GM19463 (cell line): ENCODE measurements at regions not wholly inside any gene's neighbourhood (a gene's known extent, or its start where the extent isn't known, plus 50 kb on each side); places are given as distances from the start of the nearest gene placed in this dataset.

ENCODE experiments used
- ATAC-seq: cut with Tn5 transposase; IDR thresholded peaks from one replicate; pipeline ENCODE4 v1.9.1; 2021; ENCODE audit warnings: mild to moderate bottlenecking, moderate library complexity; ENCODE audit not compliant: unreplicated experiment

DNA sequence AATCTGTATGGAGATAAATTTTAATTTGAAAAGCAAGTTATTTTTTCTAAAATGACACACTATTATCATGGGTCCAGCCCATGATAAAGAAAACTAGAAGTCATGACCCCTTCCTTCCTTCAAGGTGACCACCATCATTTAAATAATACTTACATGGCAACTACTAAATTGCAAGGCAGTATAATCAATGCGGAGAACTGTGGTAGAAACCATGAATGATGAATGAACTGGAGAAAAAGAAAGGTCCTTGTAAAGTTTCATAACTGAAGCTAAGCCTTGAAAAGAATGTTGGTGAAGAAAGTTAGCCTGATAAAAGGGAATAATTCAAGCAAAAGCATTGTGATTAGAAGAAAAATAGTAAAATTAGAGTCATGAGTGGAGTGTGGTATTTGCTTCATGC is 222.9 kb upstream of the TBC1D5 start:
- no peak for ATAC-seq

DNA sequence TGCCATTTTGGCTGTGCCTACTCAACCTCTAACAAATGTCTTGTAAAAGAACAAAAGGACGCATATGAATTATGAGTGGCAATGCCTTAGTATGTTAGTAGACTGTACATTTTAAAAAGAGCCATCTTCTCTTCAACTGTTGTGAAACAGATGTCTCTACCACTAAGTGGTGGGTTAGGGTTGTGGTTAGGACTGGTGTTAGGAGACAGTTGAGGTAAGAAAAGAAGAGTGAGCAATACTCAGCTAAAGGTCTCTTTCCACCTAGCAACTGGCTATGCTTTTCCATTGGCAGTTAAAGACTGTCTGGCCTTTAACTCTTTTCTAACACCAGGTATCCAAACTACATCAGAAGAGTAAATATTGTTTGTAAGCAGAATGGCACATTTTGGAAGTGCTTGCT is 221.7 kb upstream of the TBC1D5 start:
- no peak for ATAC-seq

DNA sequence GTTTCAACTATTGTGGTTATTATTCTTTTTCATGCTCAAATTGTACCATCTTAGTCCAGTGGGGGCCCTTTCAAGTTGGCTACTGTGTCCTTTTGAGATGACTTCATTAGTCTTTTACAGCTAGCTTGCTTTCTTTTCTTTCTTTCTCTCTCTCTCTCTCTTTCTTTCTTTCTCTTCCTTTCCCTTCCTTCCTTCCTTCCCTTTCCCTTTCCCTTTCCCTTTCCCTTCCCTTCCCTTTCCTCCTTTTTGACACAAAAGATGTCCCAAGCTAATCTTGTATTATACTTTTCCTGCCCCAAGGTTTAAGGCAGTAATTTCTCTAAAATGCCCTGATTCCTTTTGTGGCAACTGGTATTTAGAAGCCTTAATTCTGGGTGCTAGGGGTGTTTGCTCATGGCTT is 213.0 kb upstream of the TBC1D5 start:
- ATAC-seq = no peak

DNA sequence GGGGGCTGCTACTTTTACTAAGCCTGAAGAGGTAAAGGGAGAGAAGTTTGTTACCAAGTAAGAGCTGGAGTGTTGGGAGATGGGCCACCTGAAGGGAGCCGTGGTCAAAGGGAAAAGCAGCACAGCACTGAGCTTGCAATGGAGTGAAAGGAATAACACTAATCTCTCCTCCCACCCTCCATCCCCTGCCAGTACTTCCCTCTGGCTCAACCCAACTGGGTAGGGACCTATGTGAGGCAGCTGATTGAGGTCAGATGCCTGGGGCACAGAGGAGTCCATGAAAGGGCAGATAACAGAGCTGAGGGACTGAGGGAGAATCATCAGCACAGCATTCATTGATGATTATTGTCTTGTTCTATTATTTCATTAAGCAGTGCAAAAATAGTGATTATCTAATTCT is 212.4 kb upstream of the TBC1D5 start:
- ATAC-seq = no peak

DNA sequence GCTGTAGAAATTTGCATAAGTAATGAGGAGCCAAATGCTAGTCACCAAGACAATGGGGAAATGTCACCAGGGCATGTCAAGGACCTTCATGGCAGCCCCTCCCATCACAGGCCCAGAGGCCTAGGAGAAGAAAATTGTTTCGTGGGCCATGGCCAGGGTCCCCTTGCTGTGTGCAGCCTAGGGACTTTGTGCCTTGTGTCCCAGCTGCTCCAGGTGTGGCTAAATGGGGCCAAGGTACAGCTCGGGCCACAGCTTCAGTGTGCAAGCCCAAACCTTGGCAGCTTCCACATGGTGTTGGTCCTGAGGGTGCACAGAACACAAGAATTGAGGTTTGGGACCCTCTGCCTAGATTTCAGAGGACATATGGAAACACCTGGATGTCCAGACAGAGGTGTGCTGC is 208.8 kb upstream of the TBC1D5 start:
- no peak for ATAC-seq

DNA sequence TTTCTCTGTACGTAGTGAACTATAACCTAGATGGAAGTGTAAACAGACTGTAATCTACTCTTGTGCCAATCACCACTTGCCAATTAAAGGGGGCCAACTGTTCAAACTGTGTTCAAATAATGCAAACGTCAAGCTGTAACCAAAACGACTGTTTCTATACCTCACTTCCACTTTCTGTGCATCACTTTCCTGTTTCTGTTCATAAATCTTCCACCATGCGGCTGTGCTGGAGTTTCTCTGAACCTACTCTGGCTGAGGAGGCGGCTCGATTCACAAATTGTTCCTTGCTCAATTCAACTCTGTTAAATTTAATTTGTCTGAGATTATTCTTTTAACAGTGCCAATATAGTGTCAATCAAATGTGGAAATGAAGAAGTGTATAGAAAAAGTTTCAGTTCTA is 206.7 kb upstream of the TBC1D5 start:
- no peak for ATAC-seq

DNA sequence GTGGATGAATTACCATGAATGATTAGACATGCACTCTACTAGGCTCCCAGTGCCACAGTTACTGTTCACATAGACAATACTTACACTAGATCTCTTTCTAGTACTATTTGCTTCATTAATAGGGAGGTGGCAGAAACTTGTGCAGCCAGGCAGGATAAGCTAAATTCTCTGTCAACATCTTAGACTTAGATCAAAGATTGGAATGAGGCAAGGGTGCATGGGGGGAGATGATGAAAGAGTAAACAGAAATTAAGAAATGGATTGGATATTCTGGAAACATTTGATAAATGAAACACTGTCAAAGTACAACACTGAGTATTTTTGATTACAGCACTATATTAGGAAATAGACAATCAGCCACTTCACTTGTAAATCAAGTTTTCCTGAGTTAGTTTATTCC is 205.4 kb upstream of the TBC1D5 start:
- no peak for ATAC-seq

DNA sequence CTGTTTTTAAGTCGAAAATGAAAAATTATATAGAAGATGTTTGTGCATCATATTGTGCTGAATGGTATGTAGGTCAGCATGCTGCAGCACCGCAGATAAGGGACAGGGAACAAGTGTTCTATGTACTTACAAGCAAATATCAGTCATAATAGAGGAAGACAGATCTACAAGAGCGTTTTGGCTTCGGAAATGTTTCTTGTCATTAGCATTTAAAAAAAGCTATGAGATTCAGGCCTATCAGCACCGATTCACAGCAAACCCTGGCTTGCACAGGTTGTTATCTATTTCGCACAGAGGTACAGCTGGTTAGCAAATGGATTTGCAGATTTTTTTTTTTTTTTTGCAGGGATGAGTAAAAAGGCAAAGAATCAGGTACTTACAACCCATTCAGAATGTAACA is 204.2 kb upstream of the TBC1D5 start:
- ATAC-seq = no peak

DNA sequence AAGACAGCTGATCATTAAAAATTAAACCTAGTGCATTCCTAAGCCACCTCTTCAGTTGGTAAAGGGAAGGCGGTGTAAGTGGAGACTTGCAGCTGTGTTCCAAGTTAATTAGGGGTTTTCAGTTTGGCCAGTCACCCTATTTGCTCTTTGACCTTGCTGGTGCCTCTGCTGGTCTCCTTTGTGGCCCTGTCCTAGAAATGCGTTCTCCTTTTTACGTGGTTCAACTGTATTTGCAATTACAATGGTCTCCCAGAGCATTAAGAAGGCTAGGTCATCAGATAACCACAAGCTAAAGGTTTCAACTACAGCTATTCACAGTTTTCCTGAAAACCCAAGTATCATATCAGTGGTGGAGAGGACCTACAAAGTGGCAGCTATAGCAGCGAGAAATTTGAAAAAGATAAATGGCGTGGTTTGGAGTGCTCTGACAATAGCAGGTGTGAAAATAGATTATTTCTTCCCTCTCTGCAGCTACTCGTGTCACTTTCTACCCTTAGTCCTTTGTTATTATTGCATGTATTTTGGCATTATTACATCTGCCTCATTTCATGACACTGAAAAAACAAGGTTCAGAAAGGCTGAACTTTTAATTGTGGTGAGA is 203.5 kb upstream of the TBC1D5 start:
- no peak for ATAC-seq

DNA sequence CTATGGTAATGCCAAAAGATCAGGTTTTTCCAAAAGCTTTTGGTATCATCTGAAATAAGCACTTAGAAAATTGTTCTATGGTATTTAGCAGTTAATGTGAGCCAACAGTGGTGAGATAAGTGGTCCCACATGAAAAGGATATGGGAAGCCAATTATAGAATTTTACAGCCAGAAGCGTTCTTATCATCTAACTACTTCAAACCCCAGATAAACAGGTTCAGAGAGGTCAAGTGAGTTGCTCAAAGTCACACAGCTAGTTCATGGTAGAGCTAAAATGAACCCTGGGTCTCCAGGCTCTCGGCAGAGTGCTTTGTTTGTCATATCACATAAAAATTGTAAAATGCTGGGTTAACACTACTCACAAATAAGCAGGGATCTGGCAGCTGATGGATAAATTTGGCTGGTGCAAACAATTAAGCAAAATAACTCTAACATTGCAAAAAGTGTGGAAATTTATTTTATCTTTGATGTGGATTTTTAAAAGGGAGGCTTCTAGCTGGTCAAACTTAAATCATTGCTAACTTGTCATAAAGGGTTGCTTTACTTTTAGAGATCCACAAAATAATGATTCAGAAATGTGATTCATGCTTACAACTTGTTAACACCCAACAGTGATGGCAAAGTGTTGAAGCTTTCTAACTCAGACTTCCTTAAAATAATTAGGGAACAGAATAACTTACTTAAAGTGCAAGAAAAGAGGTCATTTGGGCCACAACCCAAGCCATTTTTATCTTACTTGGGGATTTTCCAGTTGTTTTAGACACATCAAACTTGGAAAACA is 202.8 kb upstream of the TBC1D5 start:
- no peak for ATAC-seq

DNA sequence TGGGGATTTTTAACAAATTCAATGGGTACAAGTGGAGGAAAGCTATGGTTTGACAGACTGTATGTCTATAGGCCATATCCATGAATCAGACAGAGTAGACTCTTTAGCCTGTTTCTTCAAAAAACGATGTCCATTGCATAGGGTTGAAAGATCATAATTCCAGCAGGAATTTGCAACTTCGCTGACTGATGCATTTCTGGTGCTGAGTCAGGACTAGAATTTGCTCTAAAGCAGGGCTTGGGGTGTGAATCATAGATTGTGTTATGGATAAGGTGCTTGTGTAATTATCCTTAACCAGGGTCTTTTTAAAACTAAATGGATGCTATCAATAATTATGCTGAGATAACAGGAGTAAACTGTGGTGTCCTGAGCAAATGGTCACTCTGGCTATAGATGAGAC is 200.4 kb upstream of the TBC1D5 start:
- no peak for ATAC-seq

DNA sequence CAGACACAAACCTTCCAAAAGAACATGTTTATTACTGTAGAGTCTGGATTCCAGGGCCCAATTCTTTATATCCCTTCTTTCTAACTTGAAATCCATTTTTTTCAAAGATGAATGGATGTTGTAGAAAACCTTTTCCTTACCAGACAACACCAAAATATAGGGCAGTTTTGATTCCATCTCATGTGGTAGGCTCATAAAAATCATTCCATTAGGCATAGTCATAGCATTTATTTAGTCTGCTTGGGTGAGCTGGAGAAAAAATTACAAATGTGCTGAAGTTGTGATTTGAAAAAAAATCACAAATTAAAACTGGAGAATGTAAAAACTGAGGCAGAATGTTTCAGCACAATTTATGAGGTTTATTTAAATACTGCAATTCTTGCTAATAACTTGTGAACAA is 199.3 kb upstream of the TBC1D5 start:
- ATAC-seq = no peak

DNA sequence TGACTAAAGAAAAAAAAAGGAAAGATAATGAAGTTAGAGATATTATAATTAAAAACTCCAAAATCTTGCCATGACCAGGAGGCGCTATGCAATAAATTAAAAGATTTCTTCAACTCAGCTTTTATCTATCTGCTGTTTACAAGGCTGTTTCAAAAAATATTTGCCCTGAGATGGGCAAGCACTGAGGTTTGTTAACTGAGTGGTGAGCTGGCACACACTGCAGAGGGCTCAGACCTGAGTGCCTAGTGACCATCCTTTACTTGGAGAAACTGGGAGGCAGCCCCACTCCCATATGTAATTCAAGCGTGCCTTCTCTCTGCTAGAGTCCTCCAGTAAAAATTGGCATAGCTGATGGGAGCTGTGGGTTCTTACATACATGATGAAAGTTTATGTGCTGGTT is 198.7 kb upstream of the TBC1D5 start:
- no peak for ATAC-seq

DNA sequence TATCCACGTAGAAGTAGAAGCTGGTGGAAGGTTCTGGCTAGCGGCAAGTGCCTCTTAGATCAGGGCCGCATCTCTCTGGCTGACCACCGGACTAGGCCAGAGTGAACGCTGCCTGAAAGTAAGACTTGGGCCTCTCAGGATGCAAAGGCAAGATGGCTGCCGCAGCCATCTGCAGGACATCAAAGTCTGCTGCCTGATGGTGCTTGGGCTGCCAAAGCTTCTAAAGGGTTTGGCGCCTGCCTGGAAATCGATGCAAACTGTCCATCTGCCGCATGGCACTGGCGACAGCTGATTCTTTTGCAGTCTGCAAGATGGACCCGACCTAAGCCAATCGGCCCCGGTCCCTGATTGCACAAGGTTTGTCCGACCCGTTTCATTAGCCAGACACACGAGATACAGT is 196.7 kb upstream of the TBC1D5 start:
- no peak for ATAC-seq

DNA sequence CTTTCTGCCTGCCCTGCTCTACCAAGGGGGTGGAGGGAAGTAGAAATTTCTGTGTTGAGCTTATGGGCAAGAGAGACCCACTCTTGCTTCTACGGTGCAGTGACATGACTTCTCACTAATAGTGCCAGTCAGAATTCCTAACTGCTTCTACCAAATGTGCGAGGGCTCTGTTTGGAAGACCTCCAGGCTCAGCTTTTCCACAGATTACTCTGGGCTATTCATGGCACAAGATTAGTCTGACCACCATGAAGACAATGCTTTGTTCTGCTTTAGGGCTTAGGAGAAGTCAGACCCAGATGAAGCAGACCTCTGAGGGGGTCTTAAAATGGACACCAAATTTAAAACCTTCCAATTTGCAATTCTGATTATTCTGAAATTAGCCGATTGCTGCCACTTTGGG is 195.9 kb upstream of the TBC1D5 start:
- ATAC-seq = no peak

DNA sequence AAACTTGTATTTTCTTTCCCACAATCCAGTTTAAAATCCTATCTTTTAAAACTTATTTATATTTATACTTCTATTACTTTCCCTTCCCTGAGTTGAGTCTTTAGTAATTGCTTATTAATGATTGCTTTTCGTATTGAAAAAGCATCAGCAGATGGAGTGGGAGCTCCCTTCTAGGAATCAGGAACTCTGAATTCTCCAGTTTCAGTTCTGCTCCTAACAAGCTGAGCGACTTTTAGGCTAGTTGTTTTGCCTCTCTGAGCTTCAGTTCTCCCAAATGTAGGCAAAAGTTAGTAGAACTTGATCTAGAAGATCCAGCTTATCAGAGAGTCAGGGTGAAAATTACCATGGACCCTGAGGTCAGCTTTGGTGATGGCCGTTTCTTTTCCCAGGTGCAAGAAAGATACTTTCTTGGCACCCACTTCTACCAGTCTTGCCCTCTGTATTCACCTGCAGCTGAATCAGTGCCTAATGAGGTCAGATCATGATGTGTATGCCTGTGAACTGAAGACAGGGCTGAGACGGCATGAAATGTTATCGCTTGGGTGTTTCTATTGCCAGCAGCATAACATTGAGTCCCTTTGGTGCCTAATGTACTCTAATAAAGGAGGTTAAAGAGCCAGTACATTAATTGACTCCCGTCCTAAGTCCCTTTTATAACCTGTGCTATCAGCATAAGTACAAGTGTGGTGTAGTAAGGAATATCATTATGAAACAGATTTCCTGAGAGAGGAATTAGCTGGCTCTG is 194.5 kb upstream of the TBC1D5 start:
- no peak for ATAC-seq

DNA sequence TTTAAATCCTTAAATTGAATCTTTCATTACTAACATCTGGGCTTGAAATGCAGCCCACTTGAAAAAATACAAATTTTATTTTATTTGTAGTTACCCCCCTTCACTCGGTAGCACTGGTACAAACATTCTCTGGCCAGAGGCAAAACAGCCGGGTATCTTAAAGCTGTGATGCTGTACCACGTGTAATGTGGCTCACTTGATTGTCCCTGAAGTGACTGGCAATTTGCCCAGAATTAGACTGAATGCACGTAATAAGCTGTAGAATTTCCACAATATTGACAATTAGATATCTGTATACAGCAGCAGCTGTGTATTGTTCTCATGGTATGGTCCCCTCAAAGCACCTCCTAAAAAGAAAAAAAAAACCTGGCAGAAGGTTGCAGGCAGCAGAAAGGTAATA is 192.8 kb upstream of the TBC1D5 start:
- ATAC-seq = no peak

DNA sequence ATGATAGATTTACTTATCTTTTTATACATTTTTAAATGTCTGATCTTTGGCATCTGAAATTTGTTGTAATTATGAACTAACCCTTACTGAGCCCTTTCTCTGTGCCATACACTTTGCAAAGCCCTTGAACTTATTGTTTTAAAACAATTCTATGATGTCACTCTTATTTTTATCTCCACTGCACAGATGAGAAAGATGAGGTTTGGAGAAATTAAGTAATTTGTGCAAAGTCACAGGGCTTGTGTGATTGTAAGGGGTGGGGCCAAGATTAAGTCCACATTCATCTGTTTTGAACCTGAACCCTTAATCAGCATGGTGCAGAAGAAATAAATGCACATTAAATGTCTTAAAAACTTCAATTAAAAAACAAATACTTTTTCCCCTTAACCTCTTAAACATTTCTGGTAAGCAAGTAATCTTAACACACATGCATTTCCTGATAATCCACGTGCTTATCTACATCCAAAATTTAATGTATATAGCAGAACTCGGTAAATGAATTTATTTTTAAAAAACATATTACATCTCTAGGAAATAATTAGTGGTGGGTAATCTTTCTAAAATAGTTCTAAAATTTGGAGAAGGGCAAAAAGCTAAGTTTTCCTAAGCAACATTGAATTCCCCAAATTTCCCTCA is 189.8 kb upstream of the TBC1D5 start:
- ATAC-seq = no peak

DNA sequence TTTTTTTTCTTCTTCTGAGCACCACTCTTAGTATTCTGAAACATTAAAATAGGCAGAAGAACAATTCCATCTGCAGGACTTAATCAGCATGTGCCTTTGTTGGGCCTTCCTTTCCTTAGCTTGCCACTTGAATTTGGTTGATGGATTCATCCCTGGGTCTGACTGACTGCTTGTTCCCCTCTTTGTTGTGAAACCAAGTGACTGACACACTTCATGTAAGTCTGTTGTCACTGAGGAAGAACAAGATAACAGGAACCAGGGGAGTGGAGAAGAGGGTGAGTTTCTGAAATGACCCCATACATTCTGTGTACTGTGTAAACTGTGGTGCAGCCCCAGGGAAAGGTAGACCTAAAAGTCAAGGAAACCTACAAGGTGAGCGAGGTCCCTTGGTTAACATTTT is 188.7 kb upstream of the TBC1D5 start:
- no peak for ATAC-seq

DNA sequence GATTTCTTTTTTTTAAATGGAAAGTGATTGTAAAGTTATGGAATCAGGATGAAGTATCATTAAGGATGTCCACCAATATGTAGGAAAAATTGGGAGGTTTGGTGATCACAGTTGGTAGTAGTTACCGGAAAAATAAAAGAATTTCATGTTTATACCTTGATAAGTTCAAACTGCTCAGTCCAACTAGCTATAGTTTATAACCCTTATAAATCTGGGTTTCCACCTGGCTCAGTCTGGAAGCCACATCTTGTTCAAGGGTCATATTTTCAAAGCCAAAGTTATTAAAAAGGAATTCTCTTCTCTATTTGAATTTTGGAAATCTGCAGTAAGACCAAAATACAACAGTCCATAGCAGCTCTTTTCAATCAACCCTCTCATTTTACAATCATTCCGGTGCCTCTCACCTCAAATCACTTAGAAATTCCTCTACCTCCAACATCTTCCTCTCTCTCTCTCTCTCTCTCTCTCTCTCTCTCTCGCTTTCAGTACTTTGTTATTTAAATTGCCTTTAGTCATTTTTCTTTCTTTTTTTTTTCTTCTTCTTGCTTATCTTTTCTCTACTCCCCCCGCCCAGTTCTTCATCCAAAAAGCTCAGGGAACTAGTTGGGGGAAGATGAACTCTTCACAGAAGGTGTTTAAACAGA is 186.2 kb upstream of the TBC1D5 start:
- ATAC-seq = no peak

DNA sequence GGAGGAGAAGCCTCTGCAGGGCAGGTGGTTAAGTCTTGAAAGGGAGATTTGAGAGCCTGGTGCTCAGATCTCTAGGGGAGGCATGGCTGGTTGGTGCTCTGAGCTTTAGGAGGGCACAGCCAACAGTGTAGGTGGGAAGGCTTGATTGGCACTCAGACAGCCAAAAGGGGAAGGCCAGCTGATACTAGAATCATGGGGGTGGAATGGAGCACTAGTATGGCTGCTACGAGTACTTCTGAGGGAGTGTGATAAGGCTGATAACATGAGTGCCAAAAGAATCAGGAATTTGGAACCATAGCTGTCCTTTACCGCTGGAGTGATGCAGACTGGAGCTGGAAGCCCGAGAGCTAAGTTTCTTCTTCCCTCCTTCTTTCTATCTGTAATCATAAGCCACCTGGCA is 184.6 kb upstream of the TBC1D5 start:
- ATAC-seq = no peak
